Heart left ventricle (tissue), 13 donors: ENCODE measurements at regions not wholly inside any gene's neighbourhood (a gene's known extent, or its start where the extent isn't known, plus 50 kb on each side); places are given as distances from the start of the nearest gene placed in this dataset.

ENCODE experiments used
- POLR2A ChIP-seq, 2 donors: fragments of 450-650 bp; IDR thresholded peaks; one replicate each; pipeline ENCODE4 v1.6.1; 2017; ENCODE audit warnings: antibody characterized with exemption in 2 of 2, mild to moderate bottlenecking in 2 of 2, moderate library complexity in 2 of 2
- TF ChIP-seq, protein P1 (sequence below), 12 donors: fragments of 200-600 bp; sonication (generic) in 4 of 12; IDR thresholded peaks; one replicate each; pipeline versions ENCODE4 v1.5.0 to v1.8.0; 2018 to 2022; ENCODE audit warnings: antibody characterized with exemption in 12 of 12, mild to moderate bottlenecking in 5 of 12
- donor health status: ischemic (EF 13 %, LVEDD 7.1; RV severe dilation, severe dysfunction).
- donor health status: DM: no; HTN: yes; CAD: no.
- donor health status: DM: no; HTN: no; CAD: no.
- donor health status: ischemic (EF 25% LVEDD 6.9; RV normal size, moderate dysfunction).
- donor health status: ischemic (EF 25% LVEDD 5.7; RV mildly dilated, moderate dysfunction).
- donor health status: ischemic (EF 35%, LVEDD 5.7; RV mildly dilated, moderate dysfunction).
- donor health status: nonischemic (EF 11% LVEDD 7.7; RV severe dilation, severe dysfunction).
- donor health status: DM: yes; HTN: yes; CAD: no.
- donor health status: PGD.
- donor health status: ischemic (EF 29% LVEDD 5.4; RV normal size, mild dysfunction).
- donor health status: nonischemic (EF 23%, LVEDD 6.1; RV moderate dilation, normal function).

DNA sequence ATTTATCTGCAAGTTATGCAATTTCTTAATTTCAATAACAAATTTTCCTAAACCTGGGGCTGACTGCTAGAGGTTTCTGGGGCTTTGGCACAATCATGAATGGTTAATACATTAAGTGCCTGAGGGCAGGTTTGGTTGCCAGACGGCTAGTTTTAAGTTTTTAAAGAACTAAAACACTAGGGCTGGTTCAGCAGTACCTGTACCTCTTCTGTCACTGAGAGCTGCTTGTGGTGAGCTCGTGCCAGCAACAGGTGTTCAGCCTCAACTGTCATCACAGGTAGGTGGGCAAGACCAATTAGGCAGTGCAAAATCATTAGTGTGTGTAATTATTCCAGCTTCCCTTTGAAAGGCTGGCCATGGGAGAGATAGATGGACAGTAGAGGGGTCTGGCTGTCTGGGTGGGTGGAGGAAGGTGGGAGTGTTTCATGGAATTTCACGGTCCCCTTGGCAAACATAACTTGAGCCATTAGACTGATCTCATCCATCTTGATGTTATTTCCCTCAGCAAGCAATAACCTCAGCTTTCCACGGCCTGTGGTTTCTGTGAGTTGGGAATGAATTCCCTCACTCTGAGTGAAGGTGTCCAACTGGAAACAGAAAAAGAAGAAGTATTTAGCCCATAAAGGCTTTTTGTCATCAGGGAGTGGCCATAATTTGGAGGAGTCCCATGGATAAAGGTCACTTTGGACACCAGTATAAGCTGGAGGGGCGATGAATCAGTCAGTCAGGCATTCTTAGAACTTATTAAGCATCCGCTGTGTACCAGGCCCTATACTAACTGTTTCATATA is 114.8 kb downstream of the SNX19 start:
- TF ChIP-seq POLR2A (IDR thresholded peaks at IDR 0.05) = no peak
- TF ChIP-seq, protein P1, sequence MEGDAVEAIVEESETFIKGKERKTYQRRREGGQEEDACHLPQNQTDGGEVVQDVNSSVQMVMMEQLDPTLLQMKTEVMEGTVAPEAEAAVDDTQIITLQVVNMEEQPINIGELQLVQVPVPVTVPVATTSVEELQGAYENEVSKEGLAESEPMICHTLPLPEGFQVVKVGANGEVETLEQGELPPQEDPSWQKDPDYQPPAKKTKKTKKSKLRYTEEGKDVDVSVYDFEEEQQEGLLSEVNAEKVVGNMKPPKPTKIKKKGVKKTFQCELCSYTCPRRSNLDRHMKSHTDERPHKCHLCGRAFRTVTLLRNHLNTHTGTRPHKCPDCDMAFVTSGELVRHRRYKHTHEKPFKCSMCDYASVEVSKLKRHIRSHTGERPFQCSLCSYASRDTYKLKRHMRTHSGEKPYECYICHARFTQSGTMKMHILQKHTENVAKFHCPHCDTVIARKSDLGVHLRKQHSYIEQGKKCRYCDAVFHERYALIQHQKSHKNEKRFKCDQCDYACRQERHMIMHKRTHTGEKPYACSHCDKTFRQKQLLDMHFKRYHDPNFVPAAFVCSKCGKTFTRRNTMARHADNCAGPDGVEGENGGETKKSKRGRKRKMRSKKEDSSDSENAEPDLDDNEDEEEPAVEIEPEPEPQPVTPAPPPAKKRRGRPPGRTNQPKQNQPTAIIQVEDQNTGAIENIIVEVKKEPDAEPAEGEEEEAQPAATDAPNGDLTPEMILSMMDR (IDR thresholded peaks at IDR 0.05) = no peak
